GM23338 (cell line): ENCODE measurements at regions not wholly inside any gene's neighbourhood (a gene's known extent, or its start where the extent isn't known, plus 50 kb on each side); places are given as distances from the start of the nearest gene placed in this dataset.
"Not testable (repeated sequence)": the region's sequence is repeated elsewhere in the genome, so short reads cannot be mapped to it uniquely, and the experiment has no call there.

Experiments
- ATAC-seq: fragments of 200-7000 bp; cut with Tn5 transposase; 3 replicates; pipeline ENCODE4 v1.9.1; 2020
- DNase-seq: peaks from one replicate; pipeline ENCODE4 v3.0.0-alpha.2; 2015; ENCODE audit warnings: low spot score
- H2AFZ ChIP-seq: fragments of 200-600 bp; sonication (generic); 2 replicates; pipeline ENCODE4 v1.8.0; 2016; ENCODE audit warnings: antibody characterized with exemption, mild to moderate bottlenecking, moderate library complexity
- H3F3A ChIP-seq: fragments of 200-600 bp; sonication (generic); replicated peaks from 2 replicates; pipeline ENCODE4 v1.8.0; 2017; ENCODE audit warnings: antibody characterized with exemption, mixed run types, low read depth
- H3K27ac ChIP-seq: fragments of 200-600 bp; sonication (generic); 2 replicates; pipeline ENCODE4 v1.6.1; 2016; ENCODE audit warnings: low read depth
- H3K27me3 ChIP-seq: fragments of 200-600 bp; sonication (generic); 2 replicates; pipeline ENCODE4 v1.8.0; 2016; ENCODE audit warnings: mild to moderate bottlenecking, mixed run types, moderate library complexity; ENCODE audit not compliant: insufficient read depth
- H3K36me3 ChIP-seq: fragments of 200-600 bp; sonication (generic); 2 replicates; pipeline ENCODE4 v1.8.0; 2016; ENCODE audit warnings: mild to moderate bottlenecking; ENCODE audit not compliant: insufficient read depth
- H3K4me1 ChIP-seq: fragments of 200-600 bp; sonication (generic); 2 replicates; pipeline ENCODE4 v1.8.0; 2016; ENCODE audit warnings: mild to moderate bottlenecking, moderate library complexity; ENCODE audit not compliant: insufficient read depth
- H3K4me2 ChIP-seq: fragments of 200-600 bp; sonication (generic); 2 replicates; pipeline ENCODE4 v1.7.1; 2017; ENCODE audit warnings: mixed run types
- H3K4me3 ChIP-seq: fragments of 200-600 bp; sonication (generic); 2 replicates; pipeline ENCODE4 v1.6.1; 2016; ENCODE audit warnings: mixed run types
- H3K79me2 ChIP-seq: fragments of 200-600 bp; sonication (generic); replicated peaks from 2 replicates; pipeline ENCODE4 v1.8.0; 2017; ENCODE audit warnings: mild to moderate bottlenecking; ENCODE audit not compliant: insufficient read depth
- H3K9me2 ChIP-seq: fragments of 200-600 bp; sonication (generic); 2 replicates; pipeline ENCODE4 v1.8.0; 2017; ENCODE audit not compliant: insufficient read depth
- H4K20me1 ChIP-seq: fragments of 200-600 bp; sonication (generic); replicated peaks from 2 replicates; pipeline ENCODE4 v1.8.0; 2017; ENCODE audit warnings: mild to moderate bottlenecking; ENCODE audit not compliant: insufficient read depth
- H3K27ac Mint-ChIP-seq: 2 replicates; pipeline ENCODE4 v1.8.0; 2020; ENCODE audit warnings: inconsistent platforms, mild to moderate bottlenecking, moderate library complexity, mixed read lengths
- H3K27me3 Mint-ChIP-seq: 3 replicates; pipeline ENCODE4 v1.8.0; 2022; ENCODE audit warnings: low read depth, mild to moderate bottlenecking, moderate library complexity, mixed read lengths, inconsistent platforms; ENCODE audit not compliant: insufficient read depth, poor library complexity
- H3K36me3 Mint-ChIP-seq: 3 replicates; pipeline ENCODE4 v1.8.0; 2021; ENCODE audit warnings: low read depth, mild to moderate bottlenecking, inconsistent platforms, moderate library complexity, mixed read lengths
- H3K4me1 Mint-ChIP-seq: 3 replicates; pipeline ENCODE4 v1.8.0; 2020; ENCODE audit warnings: mild to moderate bottlenecking, inconsistent platforms, mixed read lengths
- H3K4me3 Mint-ChIP-seq: 3 replicates; pipeline ENCODE4 v1.8.0; 2021; ENCODE audit warnings: moderate library complexity, mild to moderate bottlenecking, inconsistent platforms, mixed read lengths
- H3K9me3 Mint-ChIP-seq: 3 replicates; pipeline ENCODE4 v1.8.0; 2020; ENCODE audit warnings: moderate library complexity, mild to moderate bottlenecking, inconsistent platforms, mixed read lengths
- CREB1 ChIP-seq: fragments of 250-450 bp; sonication (Bioruptor Pico); IDR thresholded peaks from 2 replicates; pipeline ENCODE4 v1.5.0; 2020; ENCODE audit warnings: low read depth, mild to moderate bottlenecking, moderate library complexity
- EZH2phosphoT487 ChIP-seq: fragments of 200-600 bp; sonication (generic); IDR thresholded peaks from one replicate; pipeline ENCODE4 v1.8.1; 2018; ENCODE audit warnings: antibody characterized with exemption; ENCODE audit not compliant: unreplicated experiment
- JUNB ChIP-seq: IDR thresholded peaks from one replicate; pipeline ENCODE4 v1.6.1; 2016; ENCODE audit warnings: antibody characterized with exemption; ENCODE audit not compliant: unreplicated experiment
- NANOG ChIP-seq: IDR thresholded peaks from 2 replicates; pipeline ENCODE4 v1.6.1; 2016; ENCODE audit warnings: antibody characterized with exemption, borderline replicate concordance
- ZNF331 ChIP-seq: fragments of 250-450 bp; sonication (Bioruptor Pico); IDR thresholded peaks from 2 replicates; pipeline ENCODE4 v1.5.0; 2020; ENCODE audit warnings: low read depth, mild to moderate bottlenecking, moderate library complexity
- ZNF462 ChIP-seq: fragments of 250-450 bp; sonication (Bioruptor Pico); IDR thresholded peaks from 2 replicates; pipeline ENCODE4 v1.5.0; 2020; ENCODE audit warnings: mild to moderate bottlenecking, moderate library complexity

GRCh38 chr1:221527886-221528624 lies 213.8 kb downstream of the DUSP10 start:
- Mint-ChIP-seq H3K27me3 (no peaks in the 10 kb centered on the region), H3K36me3 (no peaks in the 10 kb centered on the region), H3K9me3 (no peaks in the 10 kb centered on the region), H3K4me3 (no peak overlapping the region), H3K4me1 (no peaks in the 10 kb centered on the region), H3K27ac (no peak overlapping the region)
- no peaks in the 10 kb centered on the region for H3K27me3 ChIP-seq
- H3K4me3 ChIP-seq, result no peak overlapping the region
- H3K9me2 ChIP-seq, result 0 out of 2 replicates have a peak, but pooled peaks cover 2% of the 10 kb centered on the region
- DNase-seq, result no peak
- no peaks in the 10 kb centered on the region for H3K79me2 ChIP-seq
- ATAC-seq, result no peak
- no peak overlapping the region for H3K27ac ChIP-seq
- no peak overlapping the region for H3K4me2 ChIP-seq
- H3F3A ChIP-seq, result no peaks in the 10 kb centered on the region
- no peaks in the 10 kb centered on the region for H3K4me1 ChIP-seq
- TF ChIP-seq EZH2phosphoT487, result no peak
- TF ChIP-seq ZNF462, result no peak
- TF ChIP-seq CREB1 (CRISPR knock-in tag), result no peak
- no peak for TF ChIP-seq JUNB
- no peak for TF ChIP-seq ZNF331 (CRISPR knock-in tag)
- no peak for TF ChIP-seq NANOG
- no peaks in the 10 kb centered on the region for H3K36me3 ChIP-seq
- H2AFZ ChIP-seq, result no peak overlapping the region
- H4K20me1 ChIP-seq, result no peaks in the 10 kb centered on the region

- H3K4me3 ChIP-seq, H3K27ac ChIP-seq, H3K27me3 ChIP-seq, H3K4me3 Mint-ChIP-seq, H3K27ac Mint-ChIP-seq, H2AFZ ChIP-seq, ATAC-seq, H3K27me3 Mint-ChIP-seq, H3K4me1 Mint-ChIP-seq, H3K9me3 Mint-ChIP-seq, H3K79me2 ChIP-seq, H3F3A ChIP-seq, DNase-seq, H3K9me2 ChIP-seq, H4K20me1 ChIP-seq, H3K36me3 ChIP-seq, H3K4me1 ChIP-seq, H3K4me2 ChIP-seq, H3K36me3 Mint-ChIP-seq: not testable (repeated sequence)
Observed at GRCh38 chr1:221530159-221530558, 211.7 kb downstream of the DUSP10 start.
